CD14-positive monocyte (primary cell): ENCODE measurements at regions not wholly inside any gene's neighbourhood (a gene's known extent, or its start where the extent isn't known, plus 50 kb on each side); places are given as distances from the start of the nearest gene placed in this dataset.

Experiments used
- DNase-seq, 3 donors: peaks; one replicate each; pipeline ENCODE4 v3.0.0-alpha.2; 2011 to 2022
- H2AFZ ChIP-seq: 2 replicates; pipeline ENCODE4 v1.6.0; 2012; ENCODE audit warnings: mild to moderate bottlenecking, low read depth, low read length, inconsistent platforms; ENCODE audit not compliant: insufficient read depth, poor library complexity, severe bottlenecking
- H3K27ac ChIP-seq, 2 donors: 1 replicate in 1 of 2; 2 replicates in 1 of 2; pipeline ENCODE4 v1.5.1; 2012 to 2013; ENCODE audit warnings: low read length in 2 of 2, control low read depth in 1 of 2, inconsistent platforms in 1 of 2, low read depth in 1 of 2, mild to moderate bottlenecking in 1 of 2
- H3K27me3 ChIP-seq, 2 donors: one replicate each; pipeline versions ENCODE4 v1.6.0 to v1.6.1; 2011 to 2013; ENCODE audit warnings: low read length in 2 of 2; ENCODE audit not compliant: control insufficient read depth in 2 of 2, insufficient read depth in 2 of 2
- H3K36me3 ChIP-seq, 2 donors: replicated peaks in 1 of 2; 1 replicate in 1 of 2; 2 replicates in 1 of 2; pipeline versions ENCODE4 v1.5.1 to v1.6.1; 2012 to 2013; ENCODE audit warnings: low read length in 2 of 2, control low read depth in 1 of 2, inconsistent platforms in 1 of 2, mild to moderate bottlenecking in 1 of 2; ENCODE audit not compliant: insufficient read depth in 2 of 2, control insufficient read depth in 1 of 2
- H3K4me1 ChIP-seq, 2 donors: 1 replicate in 1 of 2; 2 replicates in 1 of 2; pipeline versions ENCODE4 v1.5.1 to v1.6.1; 2012 to 2013; ENCODE audit warnings: low read length in 2 of 2, control low read depth in 1 of 2, inconsistent platforms in 1 of 2, mild to moderate bottlenecking in 1 of 2, moderate library complexity in 1 of 2; ENCODE audit not compliant: insufficient read depth in 2 of 2, control insufficient read depth in 1 of 2
- H3K4me2 ChIP-seq: replicated peaks from 2 replicates; pipeline ENCODE3; 2012; ENCODE audit warnings: low read length, moderate library complexity, mild to moderate bottlenecking; ENCODE audit not compliant: poor library complexity, severe bottlenecking; ENCODE audit errors: extremely low read depth
- H3K4me3 ChIP-seq, 3 experiments: fragments of 200-600 bp in 1 of 3; sonication (generic) in 1 of 3; replicated peaks in 1 of 3; 1 replicate in 2 of 3; 2 replicates in 1 of 3; pipeline ENCODE4 v1.5.1; 2011 to 2013; ENCODE audit warnings: low read length in 3 of 3, mild to moderate bottlenecking in 3 of 3, control low read depth in 2 of 3, low read depth in 2 of 3, inconsistent platforms in 1 of 3, moderate library complexity in 1 of 3
- H3K79me2 ChIP-seq: 2 replicates; pipeline ENCODE4 v1.6.0; 2012; ENCODE audit warnings: mild to moderate bottlenecking, control low read depth, inconsistent platforms, low read length, moderate library complexity; ENCODE audit not compliant: insufficient read depth
- H3K9ac ChIP-seq: 2 replicates; pipeline ENCODE4 v1.6.0; 2017; ENCODE audit warnings: low read length, mild to moderate bottlenecking; ENCODE audit not compliant: insufficient read depth, poor library complexity, severe bottlenecking
- H3K9me3 ChIP-seq, 2 donors: replicated peaks in 1 of 2; 1 replicate in 1 of 2; 2 replicates in 1 of 2; pipeline versions ENCODE4 v1.5.1 to v1.6.1; 2012 to 2013; ENCODE audit warnings: low read length in 2 of 2, control low read depth in 1 of 2; ENCODE audit not compliant: control insufficient read depth in 1 of 2, insufficient read depth in 1 of 2
- H4K20me1 ChIP-seq: 2 replicates; pipeline ENCODE4 v1.6.0; 2012; ENCODE audit warnings: mild to moderate bottlenecking, low read length, control low read depth, moderate library complexity; ENCODE audit not compliant: insufficient read depth
- H3K27ac Mint-ChIP-seq, 7 donors: one replicate each; pipeline ENCODE4 v1.8.0; 2020; ENCODE audit warnings: mild to moderate bottlenecking in 7 of 7, mixed read lengths in 7 of 7, moderate library complexity in 6 of 7, inconsistent platforms in 2 of 7
- H3K27me3 Mint-ChIP-seq, 3 donors: one replicate each; pipeline ENCODE4 v1.8.0; 2021 to 2022; ENCODE audit warnings: low read depth in 3 of 3, mild to moderate bottlenecking in 3 of 3, mixed read lengths in 3 of 3, moderate library complexity in 3 of 3, inconsistent platforms in 1 of 3
- H3K36me3 Mint-ChIP-seq, 2 donors: one replicate each; pipeline ENCODE4 v1.8.0; 2020; ENCODE audit warnings: mixed read lengths in 2 of 2, inconsistent platforms in 1 of 2, mild to moderate bottlenecking in 1 of 2
- H3K4me1 Mint-ChIP-seq: one replicate; pipeline ENCODE4 v1.8.0; 2020; ENCODE audit warnings: mild to moderate bottlenecking, mixed read lengths
- H3K4me3 Mint-ChIP-seq, 2 donors: one replicate each; pipeline ENCODE4 v1.8.0; 2020; ENCODE audit warnings: mild to moderate bottlenecking in 2 of 2, mixed read lengths in 2 of 2, moderate library complexity in 1 of 2
- H3K9me3 Mint-ChIP-seq, 7 donors: one replicate each; pipeline ENCODE4 v1.8.0; 2020 to 2022; ENCODE audit warnings: mixed read lengths in 7 of 7, mild to moderate bottlenecking in 6 of 7, moderate library complexity in 6 of 7, inconsistent platforms in 2 of 7
- CTCF ChIP-seq: fragments of 200-600 bp; IDR thresholded peaks from one replicate; pipeline ENCODE4 v1.8.0; 2022; ENCODE audit warnings: antibody characterized with exemption, mild to moderate bottlenecking
- WGBS: methylation state at CpG from one replicate; pipeline ENCODE4 v1.1.5; 2013; ENCODE audit warnings: missing lambda C conversion rate; ENCODE audit not compliant: insufficient coverage; 5-methylcytosine and 5-hydroxymethylcytosine counted together
- intact Hi-C, 2 donors: fragments of 100-400 bp; cut with micrococcal nuclease; formaldehyde crosslinking; loops; one replicate each; pipeline versions ENCODE4 v1.15.0 to v1.15.1; 2023

- intact Hi-C loops: no loop called here
- no peak for DNase-seq
- peaks cover 29 to 47% of the 10 kb centered on the region in 2 donors for H3K27me3 ChIP-seq
- WGBS: no CpG with 5 or more reads among the region's 2 CpGs
- peaks cover 0 to 2% of the 10 kb centered on the region in 2 donors for H3K4me1 ChIP-seq
- H3K36me3 Mint-ChIP-seq: no peaks in the 10 kb centered on the region
- peaks cover 2% of the 10 kb centered on the region for H3K4me1 Mint-ChIP-seq
- no peak overlapping the region for H3K27ac Mint-ChIP-seq
- H3K27me3 Mint-ChIP-seq: peaks cover 28 to 53% (median 48%) of the 10 kb centered on the region in 3 donors
- no peaks in the 10 kb centered on the region for H3K36me3 ChIP-seq
- no peak overlapping the region for H3K4me2 ChIP-seq
- H3K9me3 Mint-ChIP-seq: peaks cover 0 to 6% (median 2%) of the 10 kb centered on the region in 7 donors
- no peak overlapping the region for H3K27ac ChIP-seq
- no peak overlapping the region for H3K4me3 ChIP-seq
- TF ChIP-seq CTCF: no peak
- no peak overlapping the region for H3K4me3 Mint-ChIP-seq
- no peaks in the 10 kb centered on the region for H3K79me2 ChIP-seq
- no peak overlapping the region for H2AFZ ChIP-seq
- H3K9ac ChIP-seq: no peak overlapping the region
- H3K9me3 ChIP-seq: no peaks in the 10 kb centered on the region
- H4K20me1 ChIP-seq: no peaks in the 10 kb centered on the region
Observed at GRCh38 chr14:61184112-61184511, 97.0 kb downstream of the TMEM30B start.

DNA sequence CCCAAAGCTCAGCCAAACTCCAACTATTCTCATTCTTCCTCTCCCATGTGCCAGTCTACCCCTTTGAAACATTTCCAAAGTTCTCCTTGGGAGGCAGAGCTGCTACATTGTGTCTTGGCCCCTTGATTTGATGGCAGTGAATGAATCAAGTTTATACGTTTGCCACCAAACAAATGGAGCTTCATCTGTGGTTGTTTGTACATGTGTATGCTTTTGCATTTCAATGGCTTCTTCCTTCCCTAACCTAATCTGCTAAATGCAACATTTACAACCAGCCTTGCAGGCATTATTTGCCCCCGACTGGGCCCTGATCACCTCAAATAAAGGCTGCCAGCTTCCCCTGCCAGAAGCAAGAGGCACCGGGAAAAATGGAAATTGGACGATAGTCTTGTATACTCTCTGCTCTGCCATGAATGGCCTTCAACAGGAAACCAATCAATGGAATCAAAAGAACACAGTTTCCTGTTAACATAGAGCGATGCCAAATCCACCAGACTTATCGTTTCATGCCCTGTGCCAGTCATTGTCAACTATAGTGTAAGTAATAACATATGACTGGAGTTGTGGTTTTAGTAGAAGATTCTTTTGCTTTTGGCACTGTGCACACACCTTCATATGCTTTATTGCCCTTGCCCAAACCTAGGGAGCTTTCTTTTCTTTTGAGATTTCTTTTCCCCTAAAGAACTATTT lies 97.8 kb downstream of the TMEM30B start:
- Histone ChIP-seq H3K27me3 (peaks cover 24 to 39% of the 10 kb centered on the region in 2 donors), H3K9me3 (no peaks in the 10 kb centered on the region), H4K20me1 (no peaks in the 10 kb centered on the region), H3K4me3 (no peak overlapping the region), H2AFZ (no peak overlapping the region), H3K4me2 (no peak overlapping the region), H3K4me1 (no peaks in the 10 kb centered on the region), H3K36me3 (no peaks in the 10 kb centered on the region), H3K79me2 (no peaks in the 10 kb centered on the region), H3K9ac (no peak overlapping the region), H3K27ac (no peak overlapping the region)
- Mint-ChIP-seq H3K27me3 (peaks cover 21 to 51% (median 41%) of the 10 kb centered on the region in 3 donors), H3K36me3 (no peaks in the 10 kb centered on the region), H3K27ac (no peak overlapping the region), H3K4me1 (no peaks in the 10 kb centered on the region), H3K4me3 (no peak overlapping the region), H3K9me3 (peaks cover 0 to 2% (median 2%) of the 10 kb centered on the region in 7 donors)
- intact Hi-C loops: no loop called here
- WGBS: 6% methylated on average over 3 of the region's 6 CpGs
- TF ChIP-seq CTCF: no peak
- DNase-seq: no peak
